ENCODE measurements at regions not wholly inside any gene's neighbourhood (a gene's known extent, or its start where the extent isn't known, plus 50 kb on each side); places are given as distances from the start of the nearest gene placed in this dataset.

GRCh38 chr12:119245904-119246494, 67.3 kb downstream of the HSPB8 start:
- no peak for DNase-seq

GRCh38 chr12:119247007-119247719, 68.4 kb downstream of the HSPB8 start:
- DNase-seq: no peak

- DNase-seq: no peak
Measured at GRCh38 chr12:119247720-119248043, 69.0 kb downstream of the HSPB8 start.

- DNase-seq: no peak
Measured at GRCh38 chr12:119249383-119250155, 70.8 kb downstream of the HSPB8 start.

GRCh38 chr12:119255314-119255713, 76.6 kb downstream of the HSPB8 start:
- DNase-seq: no peak

GRCh38 chr12:119258149-119258548, 76.4 kb upstream of the CCDC60 start:
- DNase-seq: no peak

- DNase-seq: peak; percentile 34
Measured at GRCh38 chr12:119258556-119258955, 76.0 kb upstream of the CCDC60 start.

GRCh38 chr12:119259484-119259883, 75.0 kb upstream of the CCDC60 start:
- no peak for DNase-seq

- no peak for DNase-seq
Measured at GRCh38 chr12:119262388-119262787, 72.1 kb upstream of the CCDC60 start.

- no peak for DNase-seq
Measured at GRCh38 chr12:119263466-119263865, 71.1 kb upstream of the CCDC60 start.

GRCh38 chr12:119266963-119267362, 67.6 kb upstream of the CCDC60 start:
- no peak for DNase-seq

GRCh38 chr12:119274636-119275065, 59.9 kb upstream of the CCDC60 start:
- no peak for DNase-seq

GRCh38 chr12:119283310-119283709, 51.2 kb upstream of the CCDC60 start:
- no peak for DNase-seq

All from NCI-H2107 (cell line).